ENCODE measurements at regions not wholly inside any gene's neighbourhood (a gene's known extent, or its start where the extent isn't known, plus 50 kb on each side); places are given as distances from the start of the nearest gene placed in this dataset.

DNA sequence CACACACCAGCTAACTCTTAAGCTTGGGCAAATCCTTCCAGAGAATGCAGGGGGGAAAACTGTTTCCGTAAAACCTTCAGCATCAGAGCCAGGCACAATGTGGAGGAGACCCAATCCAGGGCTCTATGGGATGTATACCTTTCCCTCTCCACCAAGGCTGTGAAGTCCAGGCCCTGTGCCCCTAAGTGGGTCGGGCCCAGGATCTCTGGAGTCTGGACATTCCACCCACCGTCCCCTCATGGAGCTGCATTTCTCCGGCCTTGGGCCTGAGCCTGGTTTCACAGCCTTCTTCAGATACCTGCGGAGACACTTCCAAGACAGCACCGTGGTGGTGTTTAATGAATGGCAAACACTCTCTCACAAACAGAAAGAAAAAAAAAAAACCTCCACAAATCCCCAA lies 186.2 kb downstream of the URI1 start:
- TF ChIP-seq ZNF24 (tag by site-specific recombination; IDR thresholded peaks at IDR 0.05) (no peak), ZNF350 (tag by site-specific recombination; IDR thresholded peaks at IDR 0.05) (no peak), CTCF (tag by site-specific recombination; IDR thresholded peaks at IDR 0.05) (no peak), ZXDB (tag by site-specific recombination; IDR thresholded peaks at IDR 0.05) (no peak), REST (tag by site-specific recombination; IDR thresholded peaks at IDR 0.05) (no peak), KLF10 (tag by site-specific recombination; IDR thresholded peaks at IDR 0.05) (no peak), YY1 (tag by site-specific recombination; IDR thresholded peaks at IDR 0.05) (no peak), PRDM4 (tag by site-specific recombination; IDR thresholded peaks at IDR 0.05) (no peak), ATF2 (tag by site-specific recombination; IDR thresholded peaks at IDR 0.05; ENCODE audit: low read depth) (no peak), RBAK (tag by site-specific recombination; IDR thresholded peaks at IDR 0.05) (no peak), ZBTB21 (tag by site-specific recombination; IDR thresholded peaks at IDR 0.05) (no peak), ZNF274 (IDR thresholded peaks at IDR 0.05; ENCODE audit: low read length) (no peak), ZNF274 (tag by site-specific recombination; IDR thresholded peaks at IDR 0.05; ENCODE audit: borderline replicate concordance) (no peak)
